ENCODE measurements at regions not wholly inside any gene's neighbourhood (a gene's known extent, or its start where the extent isn't known, plus 50 kb on each side); places are given as distances from the start of the nearest gene placed in this dataset.

DNA sequence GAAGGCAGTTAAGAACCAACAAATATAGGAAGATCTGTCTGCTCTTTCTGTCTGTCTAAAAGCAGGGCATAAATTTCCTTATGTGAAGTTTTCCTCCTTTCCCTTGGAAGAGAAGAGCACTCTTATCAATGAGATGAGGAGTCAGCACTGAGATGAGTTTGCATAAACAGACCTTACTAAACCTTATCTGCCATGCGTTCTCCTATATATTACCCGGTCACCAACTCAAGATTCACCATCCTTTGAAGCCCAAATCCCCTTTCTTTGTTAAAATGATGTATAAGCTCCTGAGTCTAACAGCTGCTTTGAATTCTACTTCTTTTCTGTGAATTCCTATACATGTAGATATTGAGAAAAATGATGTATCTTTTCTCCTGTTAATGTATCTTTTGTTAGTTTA lies 65.5 kb upstream of the FHL2 start:
- H3K4me3 ChIP-seq (replicated peaks; ENCODE audit: low read depth, low read length): no peak overlapping the region
- TF ChIP-seq, protein P1, sequence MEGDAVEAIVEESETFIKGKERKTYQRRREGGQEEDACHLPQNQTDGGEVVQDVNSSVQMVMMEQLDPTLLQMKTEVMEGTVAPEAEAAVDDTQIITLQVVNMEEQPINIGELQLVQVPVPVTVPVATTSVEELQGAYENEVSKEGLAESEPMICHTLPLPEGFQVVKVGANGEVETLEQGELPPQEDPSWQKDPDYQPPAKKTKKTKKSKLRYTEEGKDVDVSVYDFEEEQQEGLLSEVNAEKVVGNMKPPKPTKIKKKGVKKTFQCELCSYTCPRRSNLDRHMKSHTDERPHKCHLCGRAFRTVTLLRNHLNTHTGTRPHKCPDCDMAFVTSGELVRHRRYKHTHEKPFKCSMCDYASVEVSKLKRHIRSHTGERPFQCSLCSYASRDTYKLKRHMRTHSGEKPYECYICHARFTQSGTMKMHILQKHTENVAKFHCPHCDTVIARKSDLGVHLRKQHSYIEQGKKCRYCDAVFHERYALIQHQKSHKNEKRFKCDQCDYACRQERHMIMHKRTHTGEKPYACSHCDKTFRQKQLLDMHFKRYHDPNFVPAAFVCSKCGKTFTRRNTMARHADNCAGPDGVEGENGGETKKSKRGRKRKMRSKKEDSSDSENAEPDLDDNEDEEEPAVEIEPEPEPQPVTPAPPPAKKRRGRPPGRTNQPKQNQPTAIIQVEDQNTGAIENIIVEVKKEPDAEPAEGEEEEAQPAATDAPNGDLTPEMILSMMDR (IDR thresholded peaks at IDR 0.05; ENCODE audit: low read depth, low read length, missing control alignments): no peak
- no peak for DNase-seq (ENCODE audit: extremely low read depth, low read depth)

DNA sequence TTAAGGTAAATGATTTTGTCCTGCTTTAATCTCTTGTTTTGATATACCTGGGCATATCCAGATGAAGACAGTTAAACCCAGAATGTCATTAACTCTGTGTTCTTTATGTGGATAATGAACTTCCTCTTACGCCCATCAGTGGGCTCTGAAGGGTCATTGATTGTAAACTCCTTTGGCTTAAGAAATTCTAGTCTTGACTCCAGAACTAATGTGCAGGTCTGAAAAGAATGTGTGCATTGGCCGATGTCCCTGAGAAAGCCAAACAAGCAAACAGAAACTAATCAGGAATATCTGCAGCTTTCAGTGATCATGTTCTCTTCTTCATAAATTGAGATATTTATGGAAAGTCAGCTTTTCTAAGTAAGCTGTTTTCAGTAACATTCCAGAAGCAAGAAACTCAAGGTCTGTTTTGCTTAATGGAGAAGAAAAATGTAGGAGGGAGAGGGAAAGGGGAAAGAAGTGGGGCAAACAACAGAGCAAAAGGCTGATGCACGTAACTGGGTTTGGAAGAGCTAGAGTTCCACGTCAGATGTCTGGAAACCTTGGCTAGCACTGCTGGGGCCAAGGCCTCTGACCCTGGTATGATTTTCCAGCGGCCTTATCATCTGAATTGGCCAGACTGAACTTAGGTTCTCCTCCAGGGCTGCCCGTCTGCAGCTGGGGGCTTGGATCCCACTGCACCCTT lies 61.3 kb upstream of the FHL2 start:
- TF ChIP-seq, protein P1 (IDR thresholded peaks at IDR 0.05; ENCODE audit: low read depth, low read length, missing control alignments): no peak
- no peak for DNase-seq (ENCODE audit: extremely low read depth, low read depth)
- H3K4me3 ChIP-seq (replicated peaks; ENCODE audit: low read depth, low read length): no peak overlapping the region

DNA sequence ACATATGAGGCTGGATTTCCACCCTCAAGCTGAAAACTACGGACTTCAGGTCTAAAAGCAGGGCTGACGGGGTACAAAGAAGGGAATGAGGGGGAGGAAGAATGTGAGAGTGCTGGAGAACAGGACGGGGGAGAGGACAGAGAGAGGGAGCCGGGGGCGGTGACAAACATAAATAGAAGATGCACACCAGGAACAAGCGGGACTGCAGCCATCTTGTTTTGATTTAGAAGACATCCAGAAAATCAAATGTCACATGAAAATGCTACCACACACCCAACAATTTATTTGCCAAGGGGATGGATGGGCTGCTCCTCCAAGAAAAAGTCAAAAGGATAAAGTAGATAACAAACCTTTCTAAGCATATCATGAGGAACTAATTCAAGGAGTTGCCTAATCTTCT lies 59.2 kb upstream of the FHL2 start:
- H3K4me3 ChIP-seq (replicated peaks; ENCODE audit: low read depth, low read length): no peak overlapping the region
- TF ChIP-seq, protein P1 (IDR thresholded peaks at IDR 0.05; ENCODE audit: low read depth, low read length, missing control alignments): no peak
- no peak for DNase-seq (ENCODE audit: extremely low read depth, low read depth)

DNA sequence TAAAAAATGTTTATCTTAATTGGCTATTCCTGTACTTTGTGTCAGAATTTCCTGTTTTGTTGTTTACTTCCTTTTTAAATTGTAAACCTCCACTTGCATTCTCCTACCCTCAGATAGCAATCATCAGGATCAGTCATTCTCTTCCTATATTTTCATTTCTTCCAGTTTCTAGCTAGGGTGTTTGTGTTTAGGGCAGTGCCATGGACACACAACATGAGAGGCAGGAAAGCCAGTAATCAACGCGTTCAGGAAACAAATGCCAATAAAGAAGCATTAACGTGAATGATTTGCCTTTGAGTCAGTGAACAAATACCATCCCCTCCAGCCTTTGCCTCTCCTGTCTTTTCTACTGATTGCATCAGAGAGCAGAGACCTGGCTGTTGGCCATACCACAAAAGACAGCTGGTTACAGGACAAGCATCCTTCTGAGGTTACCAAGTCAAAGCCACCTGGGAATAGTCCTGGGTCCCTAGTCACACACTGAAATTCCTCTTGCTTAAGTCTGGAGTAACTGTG lies 56.7 kb upstream of the FHL2 start:
- TF ChIP-seq, protein P1 (IDR thresholded peaks at IDR 0.05; ENCODE audit: low read depth, low read length, missing control alignments): no peak
- DNase-seq (ENCODE audit: extremely low read depth, low read depth): peak; percentile 52
- no peak overlapping the region for H3K4me3 ChIP-seq (replicated peaks; ENCODE audit: low read depth, low read length)

- H3K4me3 ChIP-seq (replicated peaks; ENCODE audit: low read depth, low read length): no peak overlapping the region
- TF ChIP-seq, protein P1 (IDR thresholded peaks at IDR 0.05; ENCODE audit: low read depth, low read length, missing control alignments): peak; percentile 40
- DNase-seq (ENCODE audit: extremely low read depth, low read depth): no peak
Measured at GRCh38 chr2:105454801-105455485, 56.1 kb upstream of the FHL2 start.

- TF ChIP-seq, protein P1 (IDR thresholded peaks at IDR 0.05; ENCODE audit: low read depth, low read length, missing control alignments): no peak
- H3K4me3 ChIP-seq (replicated peaks; ENCODE audit: low read depth, low read length): no peak overlapping the region
- DNase-seq (ENCODE audit: extremely low read depth, low read depth): no peak
Measured at GRCh38 chr2:105451571-105452166, 52.8 kb upstream of the FHL2 start.
